GM12892 (cell line): ENCODE measurements at regions not wholly inside any gene's neighbourhood (a gene's known extent, or its start where the extent isn't known, plus 50 kb on each side); places are given as distances from the start of the nearest gene placed in this dataset.

ENCODE experiments used
- POLR2A ChIP-seq: IDR thresholded peaks from 2 replicates; pipeline ENCODE4 v1.6.1; 2011; ENCODE audit warnings: low read depth, low read length, control low read depth
- POLR2AphosphoS5 ChIP-seq: IDR thresholded peaks from 2 replicates; pipeline ENCODE4 v1.6.1; 2011; ENCODE audit warnings: low read depth, low read length, control low read depth

DNA sequence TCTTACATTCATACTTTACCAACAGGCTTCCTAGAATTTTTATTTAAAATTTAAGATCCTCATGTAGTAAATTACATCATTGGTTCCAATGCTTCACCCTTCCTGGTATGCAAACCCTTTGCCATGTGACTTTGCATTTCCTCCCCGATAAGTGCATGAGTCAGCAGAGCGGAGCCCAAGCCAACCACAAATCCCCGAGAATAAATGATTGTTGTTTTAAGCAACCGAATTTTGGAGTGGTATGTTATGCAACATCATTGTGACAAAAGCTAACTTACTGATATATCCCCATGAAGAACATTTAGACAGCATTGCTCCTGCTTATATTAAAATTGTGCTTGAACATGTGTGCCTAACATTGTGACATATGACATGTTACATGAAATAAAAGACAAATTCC, 199.4 kb upstream of the DDX53 start:
- TF ChIP-seq POLR2A (no peak), POLR2AphosphoS5 (no peak)
